Spinal cord (tissue), 9 donors: ENCODE measurements at regions not wholly inside any gene's neighbourhood (a gene's known extent, or its start where the extent isn't known, plus 50 kb on each side); places are given as distances from the start of the nearest gene placed in this dataset.
"Not testable (repeated sequence)": the region's sequence is repeated elsewhere in the genome, so short reads cannot be mapped to it uniquely, and the experiment has no call there.

Experiments
- DNase-seq, 6 donors: peaks; one replicate each; pipeline versions ENCODE4 v3.0.0 to v3.0.0-alpha.2; 2013 to 2015; ENCODE audit warnings: low spot score in 6 of 6, low read depth in 4 of 6
- H3K27ac ChIP-seq: one replicate; pipeline ENCODE4 v1.5.1; 2013; ENCODE audit warnings: low read depth, low read length, control low read depth
- H3K27me3 ChIP-seq: one replicate; pipeline ENCODE4 v1.6.1; 2013; ENCODE audit warnings: low read length; ENCODE audit not compliant: control insufficient read depth, insufficient read depth
- H3K36me3 ChIP-seq: one replicate; pipeline ENCODE4 v1.6.1; 2013; ENCODE audit warnings: low read length; ENCODE audit not compliant: control insufficient read depth, insufficient read depth
- H3K4me1 ChIP-seq: one replicate; pipeline ENCODE4 v1.6.1; 2013; ENCODE audit warnings: low read length; ENCODE audit not compliant: control insufficient read depth, insufficient read depth
- H3K4me3 ChIP-seq: one replicate; pipeline ENCODE4 v1.5.1; 2013; ENCODE audit warnings: low read depth, low read length, control low read depth
- H3K9me3 ChIP-seq: one replicate; pipeline ENCODE4 v1.6.1; 2013; ENCODE audit warnings: low read length; ENCODE audit not compliant: control insufficient read depth, insufficient read depth
- WGBS: methylation state at CpG from one replicate; pipeline ENCODE4 v1.1.5; 2013; ENCODE audit warnings: missing lambda C conversion rate; ENCODE audit not compliant: insufficient coverage; 5-methylcytosine and 5-hydroxymethylcytosine counted together
- donor health status: healthy.

DNA sequence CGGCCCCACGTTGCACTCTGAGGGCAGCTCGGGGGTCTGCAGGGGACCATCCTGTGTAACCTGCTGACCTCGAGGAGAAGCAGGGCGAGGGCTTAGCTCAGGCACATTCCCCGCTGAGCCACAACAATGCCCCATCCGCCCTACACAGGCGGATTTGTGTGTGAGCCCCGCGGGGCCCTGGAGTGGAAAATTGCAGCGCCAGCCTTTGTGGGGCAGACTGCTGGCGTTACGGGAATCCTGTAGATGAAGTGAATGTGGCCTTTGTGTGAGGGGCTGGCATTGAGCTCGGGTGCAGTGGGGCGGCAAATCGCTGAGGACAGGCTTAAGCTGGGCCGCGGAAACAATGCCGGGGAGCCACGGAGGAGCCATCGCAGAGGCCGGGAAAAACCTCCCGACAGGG lies 3970.3 kb upstream of the TPTE start:
- not testable (repeated sequence) for H3K4me1 ChIP-seq, H3K27me3 ChIP-seq, H3K36me3 ChIP-seq, H3K27ac ChIP-seq, H3K9me3 ChIP-seq, H3K4me3 ChIP-seq, DNase-seq
- WGBS: no CpG with 5 or more reads among the region's 23 CpGs

DNA sequence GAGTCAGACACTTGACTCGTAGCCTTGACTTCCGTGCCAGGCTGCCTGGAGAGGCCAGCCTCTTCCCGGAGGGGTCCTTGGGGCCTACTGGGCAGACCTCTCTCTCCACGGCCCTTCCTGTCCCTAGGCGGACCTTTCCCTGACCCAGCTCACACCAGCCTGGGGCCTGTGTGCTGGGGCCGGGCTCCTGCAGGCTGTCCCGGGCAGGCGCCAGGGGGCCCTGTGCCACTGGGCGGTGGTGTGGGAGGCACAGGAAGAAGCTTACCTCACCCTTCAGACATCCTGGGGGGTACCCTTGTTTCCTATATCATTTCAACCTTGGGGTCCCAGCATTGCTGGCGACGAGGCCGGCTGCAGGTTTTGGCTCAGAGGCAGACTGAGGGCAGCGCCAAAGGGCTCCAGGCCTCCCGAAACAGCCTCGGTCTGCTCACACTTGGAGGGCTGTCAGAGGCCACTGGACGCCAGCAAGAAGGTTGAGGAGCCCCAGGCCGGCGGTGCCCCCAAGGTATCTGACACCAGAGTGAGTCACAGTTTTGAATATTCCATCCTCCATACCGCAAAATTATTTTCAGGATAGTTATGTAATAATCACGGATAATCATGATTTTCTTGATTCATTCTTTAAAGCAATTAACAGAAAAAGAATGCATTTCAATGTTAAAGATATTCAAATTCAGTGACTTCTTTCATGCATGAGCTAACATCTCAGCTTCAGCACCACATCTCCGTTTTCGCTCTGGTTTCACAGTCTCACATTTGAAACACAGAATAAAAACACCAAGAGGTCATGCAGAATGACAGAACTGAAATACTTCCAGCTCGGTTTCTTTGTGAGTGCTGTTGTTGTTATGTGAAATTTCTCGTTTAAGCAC lies 3967.6 kb upstream of the TPTE start:
- not testable (repeated sequence) for H3K9me3 ChIP-seq, DNase-seq, H3K27me3 ChIP-seq, H3K4me3 ChIP-seq, H3K36me3 ChIP-seq, H3K27ac ChIP-seq, H3K4me1 ChIP-seq
- no CpG with 5 or more reads among the region's 24 CpGs for WGBS

DNA sequence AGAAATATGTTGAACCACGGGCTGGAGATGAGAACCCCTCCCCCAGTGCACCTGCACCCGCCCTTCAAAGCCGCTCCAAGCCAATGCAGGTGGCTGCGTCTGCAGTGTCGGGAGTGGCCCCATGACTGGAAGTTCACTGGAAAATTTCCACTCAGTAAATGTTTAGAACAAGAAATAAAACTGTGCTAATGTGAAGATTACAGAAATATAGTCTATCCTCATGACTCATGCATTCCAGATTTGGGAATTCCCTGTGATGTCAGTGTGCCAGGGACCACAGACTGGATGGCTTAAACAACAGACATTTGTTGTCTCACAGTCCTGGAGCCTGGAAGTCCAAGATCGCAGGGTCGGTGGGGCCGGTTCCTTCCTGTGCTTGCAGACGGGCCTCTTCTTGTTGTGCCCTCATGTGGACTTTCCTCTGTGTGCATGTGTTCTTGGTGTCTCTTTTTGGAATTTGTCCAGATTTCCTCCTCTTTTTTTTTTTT lies 3967.0 kb upstream of the TPTE start:
- not testable (repeated sequence) for DNase-seq

DNA sequence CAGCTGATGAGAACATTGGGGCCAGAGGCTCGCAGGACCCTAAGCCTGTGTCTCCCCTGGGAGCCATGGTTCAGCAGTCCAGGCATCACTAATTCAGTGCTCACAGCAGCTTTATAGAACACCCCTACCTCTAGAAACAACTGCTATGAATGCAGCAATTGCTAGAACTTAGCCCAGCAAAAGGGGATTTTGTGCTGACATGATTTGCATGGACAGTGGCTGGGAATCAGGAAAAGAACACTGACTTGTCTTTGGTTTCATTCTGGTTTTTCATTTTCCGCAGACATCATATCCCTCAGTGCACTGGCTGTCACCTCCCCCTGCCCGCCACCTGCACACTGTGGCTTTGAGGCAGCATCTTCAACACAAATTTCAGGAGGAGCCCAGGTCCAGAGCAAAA lies 3964.9 kb upstream of the TPTE start:
- H3K36me3 ChIP-seq, DNase-seq, H3K27ac ChIP-seq, H3K27me3 ChIP-seq, H3K9me3 ChIP-seq, H3K4me1 ChIP-seq, H3K4me3 ChIP-seq: not testable (repeated sequence)
- no CpG with 5 or more reads among the region's 3 CpGs for WGBS

More for the DNA sequence above, 3967.0 kb upstream of the TPTE start:
- WGBS: no CpG with 5 or more reads among the region's 9 CpGs
- not testable (repeated sequence) for H3K9me3 ChIP-seq, H3K4me3 ChIP-seq, H3K4me1 ChIP-seq, H3K36me3 ChIP-seq, H3K27ac ChIP-seq, H3K27me3 ChIP-seq

DNA sequence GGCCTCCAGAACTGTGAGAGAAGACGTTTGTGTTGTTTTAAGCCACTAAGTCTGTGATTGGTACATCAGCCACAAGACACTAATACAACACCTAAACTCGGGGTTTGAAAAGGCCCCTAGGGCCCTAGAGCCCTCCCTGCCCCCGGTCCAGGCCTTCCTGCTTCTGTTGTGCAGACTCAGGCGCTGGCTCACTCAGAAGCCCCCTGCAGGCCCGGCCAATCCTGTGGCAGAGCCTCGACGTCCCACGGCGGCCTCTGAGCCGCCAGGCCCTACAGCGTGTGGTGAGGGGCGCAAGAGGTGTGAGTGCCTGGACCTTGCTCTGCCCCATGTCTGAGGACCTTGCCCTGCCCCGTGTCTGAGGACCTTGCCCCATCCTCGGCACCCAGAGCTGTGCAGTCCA lies 3964.0 kb upstream of the TPTE start:
- no CpG with 5 or more reads among the region's 14 CpGs for WGBS
- not testable (repeated sequence) for H3K9me3 ChIP-seq, H3K27ac ChIP-seq, H3K36me3 ChIP-seq, DNase-seq, H3K4me1 ChIP-seq, H3K4me3 ChIP-seq, H3K27me3 ChIP-seq

DNA sequence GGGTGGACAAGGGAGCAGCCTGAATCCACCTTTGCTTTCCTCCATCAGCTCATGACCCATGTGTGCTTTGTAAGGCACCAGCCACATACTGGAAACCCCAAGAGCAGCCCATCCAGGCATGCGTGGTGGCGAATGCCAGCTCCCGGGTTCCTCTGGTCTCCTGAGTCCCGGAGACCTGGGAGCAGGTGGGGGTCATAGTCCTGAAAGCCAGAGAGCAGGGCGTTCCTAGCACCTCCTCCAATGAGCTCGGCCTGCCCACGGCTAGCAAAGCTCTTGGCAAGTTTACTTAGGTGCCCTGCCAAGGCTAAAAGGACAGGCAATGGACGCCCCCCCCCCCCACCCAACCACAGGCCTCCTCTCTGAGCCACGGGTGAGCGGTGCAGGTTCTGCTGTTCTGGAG lies 3960.2 kb upstream of the TPTE start:
- not testable (repeated sequence) for DNase-seq, H3K4me3 ChIP-seq, H3K27ac ChIP-seq, H3K9me3 ChIP-seq, H3K27me3 ChIP-seq, H3K4me1 ChIP-seq, H3K36me3 ChIP-seq
- WGBS: no CpG with 5 or more reads among the region's 10 CpGs

DNA sequence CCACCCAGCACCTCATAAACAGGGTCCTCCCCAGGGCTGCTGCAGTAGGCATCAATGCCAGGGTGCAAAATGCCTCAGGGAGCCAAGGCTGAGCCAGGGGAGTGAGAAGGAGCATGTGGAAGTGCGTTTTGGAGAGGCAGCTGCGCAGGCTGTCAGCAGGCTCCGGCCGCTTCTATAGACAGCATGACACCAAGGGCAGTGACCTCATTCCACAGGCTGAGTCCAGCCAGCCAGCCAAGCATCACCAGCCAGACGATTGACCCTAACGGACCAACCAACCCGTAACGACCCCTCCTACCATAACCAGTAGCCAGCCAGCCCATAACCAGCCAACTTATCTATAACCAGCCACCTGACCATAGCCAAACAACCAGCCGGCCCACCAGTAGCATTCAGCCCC lies 3959.8 kb upstream of the TPTE start:
- H3K9me3 ChIP-seq, H3K27ac ChIP-seq, H3K36me3 ChIP-seq, DNase-seq, H3K4me3 ChIP-seq, H3K4me1 ChIP-seq, H3K27me3 ChIP-seq: not testable (repeated sequence)
- WGBS: no CpG with 5 or more reads among the region's 9 CpGs

DNA sequence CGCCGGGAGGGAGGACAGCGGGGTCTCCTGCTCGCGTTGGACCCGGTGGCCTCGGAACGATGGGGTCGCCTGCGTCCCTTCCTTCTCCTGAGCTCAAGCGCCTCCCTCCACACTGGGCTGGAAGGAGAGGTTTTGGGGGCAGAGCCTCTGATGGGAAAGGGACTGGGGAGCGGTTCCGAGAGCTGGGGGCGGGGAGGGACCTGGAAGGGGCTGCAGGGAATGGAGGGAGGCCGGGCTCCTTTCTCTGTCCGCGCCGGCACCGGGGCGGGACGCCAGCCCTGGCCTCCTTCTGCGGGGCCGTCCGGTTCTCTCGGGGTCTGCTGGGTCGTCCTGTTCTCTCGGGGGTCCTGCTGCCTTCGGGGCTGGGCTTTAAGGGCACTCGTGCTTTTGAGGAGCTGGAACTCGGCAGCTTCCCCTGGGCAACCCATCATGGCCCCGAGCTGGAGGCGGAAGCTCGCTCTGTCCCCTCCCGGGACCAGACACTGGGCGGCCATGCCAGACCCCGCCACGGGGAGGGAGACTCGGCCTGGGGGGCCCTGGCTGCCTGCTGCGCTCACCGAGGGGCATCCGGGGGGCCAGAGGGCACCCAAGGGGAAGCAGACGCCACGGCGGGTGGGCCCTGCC lies 3956.7 kb upstream of the TPTE start:
- H3K36me3 ChIP-seq, DNase-seq, H3K27me3 ChIP-seq, H3K27ac ChIP-seq, H3K4me1 ChIP-seq, H3K4me3 ChIP-seq, H3K9me3 ChIP-seq: not testable (repeated sequence)
- WGBS: no CpG with 5 or more reads among the region's 44 CpGs

DNA sequence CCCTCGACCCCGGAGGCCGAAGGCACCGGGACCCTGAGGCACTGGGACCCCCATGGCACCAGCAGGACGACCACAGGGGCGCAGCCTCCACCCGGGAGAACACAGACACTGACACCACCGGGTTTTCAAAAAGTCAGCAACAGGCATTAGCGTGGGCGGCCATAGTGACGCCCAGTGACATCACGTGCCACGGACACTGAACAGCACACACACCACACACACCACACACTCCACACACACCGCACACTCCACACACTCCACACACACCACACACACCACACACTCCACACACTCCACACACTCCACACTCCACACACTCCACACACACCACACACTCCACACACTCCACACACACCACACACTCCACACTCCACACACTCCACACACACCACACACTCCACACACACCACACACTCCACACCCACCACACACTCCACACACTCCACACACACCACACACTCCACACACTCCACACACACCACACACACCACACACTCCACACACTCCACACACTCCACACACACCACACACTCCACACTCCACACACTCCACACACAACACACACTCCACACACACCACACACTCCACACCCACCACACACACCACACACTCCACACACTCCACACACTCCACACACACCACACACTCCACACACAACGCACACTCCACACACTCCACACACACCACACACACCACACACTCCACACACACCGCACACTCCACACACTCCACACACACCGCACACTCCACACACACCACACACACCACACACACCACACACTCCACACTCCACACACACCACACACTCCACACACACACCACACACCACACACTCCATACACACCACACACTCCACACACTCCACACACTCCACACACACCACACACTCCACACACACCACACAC lies 3955.9 kb upstream of the TPTE start:
- H3K27me3 ChIP-seq, H3K4me1 ChIP-seq, H3K36me3 ChIP-seq, H3K27ac ChIP-seq, H3K9me3 ChIP-seq, H3K4me3 ChIP-seq: not testable (repeated sequence)
- DNase-seq: peak in 2 of 6 donors; percentile 0 to 6
- WGBS: no CpG with 5 or more reads among the region's 17 CpGs
